GM18520 (cell line): ENCODE measurements at regions not wholly inside any gene's neighbourhood (a gene's known extent, or its start where the extent isn't known, plus 50 kb on each side); places are given as distances from the start of the nearest gene placed in this dataset.
"Not testable (repeated sequence)": the region's sequence is repeated elsewhere in the genome, so short reads cannot be mapped to it uniquely, and the experiment has no call there.

Experiments used
- ATAC-seq: cut with Tn5 transposase; IDR thresholded peaks from one replicate; pipeline ENCODE4 v1.9.1; 2021; ENCODE audit not compliant: unreplicated experiment

DNA sequence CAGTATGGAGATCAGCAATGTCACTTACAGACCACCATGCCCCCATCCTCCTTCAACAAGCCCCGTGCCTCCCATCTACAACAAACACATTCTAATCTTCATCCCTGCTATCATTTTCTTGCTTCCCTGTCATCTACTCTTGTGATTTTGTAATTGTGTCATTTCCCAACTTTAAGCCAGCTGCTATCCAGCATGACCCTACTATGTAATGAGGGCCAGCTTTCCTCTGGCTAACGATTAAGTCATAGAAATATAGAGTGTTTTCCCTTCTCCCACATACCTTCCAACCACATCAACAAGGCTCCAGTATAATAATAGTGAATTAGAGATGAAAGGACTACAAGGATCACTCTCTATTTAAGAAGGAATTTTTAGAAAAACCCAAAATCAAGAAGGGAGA, 607.0 kb downstream of the TENT5A start:
- no peak for ATAC-seq

GRCh38 chr6:81144346-81144745, 608.1 kb downstream of the TENT5A start:
- no peak for ATAC-seq

GRCh38 chr6:81138236-81138635, 614.2 kb downstream of the TENT5A start:
- ATAC-seq = no peak

- no peak for ATAC-seq
These were observed 621.5 kb downstream of the TENT5A start for GRCh38 chr6:81130969-81131368.

DNA sequence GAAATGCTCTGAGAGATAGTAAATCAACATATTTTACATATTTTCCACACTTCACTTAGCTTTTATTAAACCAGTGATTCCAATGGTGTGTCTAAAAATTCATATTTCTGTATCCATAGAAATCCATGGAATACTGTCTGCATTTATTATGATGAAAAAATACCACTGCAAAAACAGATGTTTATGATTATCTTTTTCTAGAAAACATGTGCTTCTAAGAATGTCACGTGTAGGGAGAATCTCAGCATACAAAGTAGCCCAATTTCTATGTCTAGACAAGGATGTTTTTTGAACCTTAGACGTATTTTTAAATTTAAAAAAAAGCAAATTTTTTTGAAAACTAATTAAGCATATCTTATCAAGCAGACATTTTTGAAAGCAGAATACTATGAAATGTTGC, 622.4 kb downstream of the TENT5A start:
- no peak for ATAC-seq

DNA sequence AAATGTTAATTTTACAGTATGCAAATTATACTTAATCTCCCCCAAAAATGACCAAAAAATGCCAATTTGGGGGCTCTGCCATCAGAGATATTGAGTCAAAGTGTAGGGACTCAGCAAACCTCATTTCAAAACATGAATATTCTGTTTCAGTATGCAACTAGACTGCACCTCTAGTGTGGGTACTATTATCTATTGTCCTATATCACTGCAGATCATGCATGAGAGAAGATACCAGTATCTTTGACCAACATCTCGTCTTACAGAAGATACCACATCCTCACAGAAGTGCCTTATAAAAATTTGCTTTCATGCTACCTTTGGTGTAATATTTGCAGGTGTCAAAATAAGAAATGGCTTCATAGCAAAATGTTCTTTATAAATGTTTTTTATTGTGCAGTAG, 623.8 kb downstream of the TENT5A start:
- no peak for ATAC-seq

DNA sequence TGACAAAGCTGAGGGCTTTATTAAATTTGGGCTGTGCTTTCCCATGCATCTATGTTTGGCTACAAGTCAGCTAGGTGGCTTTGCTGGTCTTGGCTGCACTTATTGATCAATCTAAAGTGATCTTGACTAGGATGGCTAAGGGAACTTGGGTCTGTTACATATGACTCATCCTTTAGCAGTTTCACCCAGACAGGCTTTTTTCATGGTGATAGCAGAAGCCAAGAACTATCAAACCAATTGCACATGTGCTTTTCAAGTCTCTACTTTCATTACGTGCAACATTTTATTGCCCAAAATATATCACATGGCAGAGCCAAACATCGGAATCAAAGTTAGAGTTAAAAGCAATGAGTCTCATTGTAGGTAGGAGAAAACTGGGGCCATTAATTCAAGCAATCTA, 626.3 kb downstream of the TENT5A start:
- no peak for ATAC-seq

GRCh38 chr6:81120280-81120679, 632.2 kb downstream of the TENT5A start:
- ATAC-seq = no peak

- no peak for ATAC-seq
These were observed 646.5 kb downstream of the TENT5A start for GRCh38 chr6:81105998-81106397.

DNA sequence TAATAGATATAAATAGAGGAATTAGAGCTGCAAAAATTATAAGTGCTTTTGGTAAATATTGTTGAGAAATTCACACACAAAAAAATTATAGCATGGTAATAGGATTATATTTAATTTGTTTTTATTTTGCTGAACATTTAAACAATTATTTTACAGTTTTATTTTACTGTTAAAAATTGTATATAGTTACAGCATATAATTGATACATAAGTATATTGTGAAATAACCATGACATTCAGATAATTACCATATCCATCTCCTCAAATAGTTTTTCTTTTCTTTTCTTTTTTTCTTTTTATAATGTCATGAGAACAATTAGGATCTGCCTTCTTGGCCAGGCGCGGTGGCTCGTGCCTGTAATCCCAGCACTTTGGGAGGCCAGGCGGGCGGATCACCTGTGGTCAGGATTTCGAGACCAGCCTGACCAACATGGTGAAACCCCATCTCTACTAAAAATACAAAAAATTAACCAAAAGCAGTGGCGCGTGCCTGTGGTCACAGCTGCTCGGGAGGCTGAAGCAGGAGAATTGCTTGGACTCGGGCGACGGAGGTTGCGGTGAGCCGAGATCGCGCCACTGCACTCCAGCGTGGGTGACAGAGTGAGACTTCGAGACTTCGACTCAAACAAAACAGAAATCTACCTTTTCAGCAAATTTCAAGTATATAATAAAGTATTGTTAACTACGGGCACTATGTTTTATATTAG, 654.2 kb downstream of the TENT5A start:
- ATAC-seq = no peak

DNA sequence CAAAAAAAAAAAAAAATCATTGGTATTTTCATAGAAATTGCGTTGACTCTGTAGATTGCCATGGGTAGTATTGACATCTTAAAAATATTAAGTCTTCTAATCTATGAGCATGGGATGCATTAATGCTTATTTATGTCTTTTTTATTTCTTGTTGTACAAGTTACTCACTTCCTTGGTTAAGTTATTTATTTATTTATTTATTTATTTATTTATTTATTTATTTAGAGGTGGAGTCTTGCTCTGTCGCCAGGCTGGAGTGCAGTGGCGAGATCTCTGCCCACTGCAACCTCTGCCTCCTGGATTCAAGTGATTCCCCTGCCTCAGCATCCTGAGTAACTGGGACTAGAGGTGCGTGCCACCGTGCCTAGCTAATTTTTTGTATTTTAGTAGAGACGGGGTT, 656.0 kb downstream of the TENT5A start:
- not testable (repeated sequence) for ATAC-seq

DNA sequence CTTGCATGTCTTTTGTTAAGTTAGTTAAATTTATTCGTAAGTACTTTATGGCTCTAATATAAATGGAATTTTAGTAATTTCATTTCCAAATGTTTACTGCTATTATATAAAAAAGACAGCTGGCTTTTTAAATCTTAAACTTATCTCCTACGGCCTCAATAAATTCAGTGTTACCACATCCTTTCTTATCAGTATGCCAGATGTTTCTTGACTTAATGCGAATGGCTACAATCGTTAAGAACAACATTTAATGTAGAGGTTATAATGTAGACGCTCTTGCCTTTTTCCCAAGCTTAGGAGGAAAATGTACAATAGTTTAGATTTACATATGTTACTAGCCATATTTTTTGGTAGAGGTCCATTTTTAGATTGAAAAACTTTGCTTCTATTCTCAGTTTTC, 659.4 kb downstream of the TENT5A start:
- no peak for ATAC-seq

DNA sequence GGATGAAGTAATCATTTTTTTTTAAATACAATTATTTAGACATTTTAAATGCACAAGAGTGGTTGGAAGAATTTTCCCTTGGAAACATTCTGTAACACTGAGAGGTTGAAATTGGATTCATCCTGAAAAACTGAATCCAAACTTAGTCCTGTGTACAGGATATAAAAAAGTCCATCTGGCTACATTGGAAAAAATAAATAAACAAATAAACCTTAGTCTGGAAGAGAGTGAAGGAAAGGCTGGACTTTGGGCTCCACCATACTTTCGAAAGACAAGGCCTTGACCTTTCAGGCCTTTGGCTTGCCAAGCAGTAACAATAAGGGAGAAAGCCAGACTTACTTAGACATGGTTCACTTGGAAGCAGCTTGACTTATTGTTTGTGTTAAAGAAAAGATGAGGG, 664.3 kb downstream of the TENT5A start:
- no peak for ATAC-seq

GRCh38 chr6:81086991-81087390, 665.5 kb downstream of the TENT5A start:
- ATAC-seq = no peak

GRCh38 chr6:81085431-81085790, 667.1 kb downstream of the TENT5A start:
- no peak for ATAC-seq

- no peak for ATAC-seq
These were observed 667.6 kb downstream of the TENT5A start for GRCh38 chr6:81084776-81085430.

- ATAC-seq = no peak
These were observed 676.5 kb downstream of the TENT5A start for GRCh38 chr6:81075974-81076373.

DNA sequence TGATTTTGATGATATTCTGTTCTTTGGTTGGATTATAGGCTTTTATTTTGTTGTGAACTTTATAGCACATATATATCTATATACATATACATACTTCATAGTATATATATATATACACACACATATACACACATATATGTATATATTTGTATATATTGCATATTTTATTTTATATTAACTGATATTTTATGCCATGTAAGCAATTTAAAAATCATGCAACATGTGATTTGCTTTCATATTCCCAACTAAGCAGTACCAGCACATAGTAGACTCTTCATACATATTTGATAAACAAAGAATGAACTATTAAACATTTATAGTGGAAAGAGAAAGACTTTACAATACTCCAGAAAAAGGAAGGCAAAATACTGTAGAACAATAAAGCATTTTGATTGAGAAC, 679.2 kb downstream of the TENT5A start:
- ATAC-seq = no peak

GRCh38 chr6:81071121-81071520, 681.4 kb downstream of the TENT5A start:
- no peak for ATAC-seq

- ATAC-seq = no peak
These were observed 685.4 kb downstream of the TENT5A start for GRCh38 chr6:81067057-81067456.

GRCh38 chr6:81063891-81064290, 688.6 kb downstream of the TENT5A start:
- no peak for ATAC-seq

- no peak for ATAC-seq
These were observed 698.4 kb downstream of the TENT5A start for GRCh38 chr6:81054036-81054435.

GRCh38 chr6:81051952-81052351, 700.5 kb downstream of the TENT5A start:
- no peak for ATAC-seq
